Muscle of back (tissue), 3 donors: ENCODE measurements at regions not wholly inside any gene's neighbourhood (a gene's known extent, or its start where the extent isn't known, plus 50 kb on each side); places are given as distances from the start of the nearest gene placed in this dataset.

Experiments
- DNase-seq, 3 donors: peaks; one replicate each; pipeline versions ENCODE4 v3.0.0 to v3.0.0-alpha.2; 2013

- no peak for DNase-seq
Observed at GRCh38 chr14:104436741-104437701, 142.5 kb upstream of the C14orf180 start.

- no peak for DNase-seq
Observed at GRCh38 chr14:104437703-104438102, 141.9 kb upstream of the C14orf180 start.

- no peak for DNase-seq
Observed at GRCh38 chr14:104438166-104438887, 141.2 kb upstream of the C14orf180 start.

- no peak for DNase-seq
Observed at GRCh38 chr14:104439625-104440024, 139.9 kb upstream of the C14orf180 start.

GRCh38 chr14:104440297-104440956 is 139.1 kb upstream of the C14orf180 start:
- no peak for DNase-seq

GRCh38 chr14:104441275-104442106 is 138.1 kb upstream of the C14orf180 start:
- no peak for DNase-seq

GRCh38 chr14:104442107-104442551 is 137.4 kb upstream of the C14orf180 start:
- no peak for DNase-seq

GRCh38 chr14:104442631-104443390 is 136.8 kb upstream of the C14orf180 start:
- DNase-seq: no peak

GRCh38 chr14:104443391-104444158 is 136.0 kb upstream of the C14orf180 start:
- no peak for DNase-seq

GRCh38 chr14:104444159-104445030 is 135.2 kb upstream of the C14orf180 start:
- DNase-seq: no peak

GRCh38 chr14:104445086-104445485 is 134.5 kb upstream of the C14orf180 start:
- no peak for DNase-seq

GRCh38 chr14:104445832-104446381 is 133.7 kb upstream of the C14orf180 start:
- no peak for DNase-seq

- DNase-seq: no peak
Observed at GRCh38 chr14:104446611-104447010, 133.0 kb upstream of the C14orf180 start.

- no peak for DNase-seq
Observed at GRCh38 chr14:104447750-104448149, 131.8 kb upstream of the C14orf180 start.

GRCh38 chr14:104448321-104448720 is 131.2 kb upstream of the C14orf180 start:
- DNase-seq: no peak

- DNase-seq: no peak
Observed at GRCh38 chr14:104448721-104449120, 130.8 kb upstream of the C14orf180 start.

GRCh38 chr14:104450811-104451401 is 128.7 kb upstream of the C14orf180 start:
- no peak for DNase-seq

- DNase-seq: no peak
Observed at GRCh38 chr14:104451474-104451873, 128.1 kb upstream of the C14orf180 start.
